H1 (cell line): ENCODE measurements at regions not wholly inside any gene's neighbourhood (a gene's known extent, or its start where the extent isn't known, plus 50 kb on each side); places are given as distances from the start of the nearest gene placed in this dataset.

Source experiments
- CBX5 ChIP-seq: fragments of 300-800, 300-1000 bp; sonication (generic); IDR thresholded peaks from 2 replicates; pipeline ENCODE4 v1.7.1; 2016; ENCODE audit warnings: antibody characterized with exemption, low read length, low read depth
- CTCF ChIP-seq, 3 experiments: IDR thresholded peaks; 1 replicate in 2 of 3; 2 replicates in 1 of 3; pipeline versions ENCODE4 v1.5.1 to v1.6.1; 2011; ENCODE audit warnings: low read length in 3 of 3, mild to moderate bottlenecking in 3 of 3, inconsistent platforms in 2 of 3, low read depth in 1 of 3, moderate library complexity in 1 of 3; ENCODE audit not compliant: insufficient read depth in 1 of 3; ENCODE audit errors: control extremely low read depth in 1 of 3
- EP300 ChIP-seq, 2 experiments: IDR thresholded peaks; 1 replicate in 1 of 2; 2 replicates in 1 of 2; pipeline ENCODE4 v1.6.1; 2011 to 2012; ENCODE audit warnings: low read depth in 2 of 2, low read length in 2 of 2, mild to moderate bottlenecking in 2 of 2, borderline replicate concordance in 1 of 2, inconsistent platforms in 1 of 2, moderate library complexity in 1 of 2
- HDAC6 ChIP-seq: IDR thresholded peaks from one replicate; pipeline ENCODE4 v1.7.1; 2012; ENCODE audit warnings: low read depth, mild to moderate bottlenecking, inconsistent platforms, low read length, moderate library complexity
- NRF1 ChIP-seq: IDR thresholded peaks from 2 replicates; pipeline ENCODE4 v1.6.1; 2011; ENCODE audit warnings: mild to moderate bottlenecking, low read depth, low read length, improper control_type of control experiment
- RAD21 ChIP-seq, 2 experiments: IDR thresholded peaks in 1 of 2; conservative IDR thresholded peaks in 1 of 2; 2 replicates each; pipeline ENCODE4 v1.6.1; 2011; ENCODE audit warnings: low read depth in 2 of 2, low read length in 2 of 2, improper control_type of control experiment in 1 of 2, inconsistent platforms in 1 of 2, mild to moderate bottlenecking in 1 of 2, moderate library complexity in 1 of 2
- TAF1 ChIP-seq: IDR thresholded peaks from 2 replicates; pipeline ENCODE4 v1.6.1; 2011; ENCODE audit warnings: mild to moderate bottlenecking, low read depth, low read length
- YY1 ChIP-seq: IDR thresholded peaks from 2 replicates; pipeline ENCODE4 v1.6.1; 2011; ENCODE audit warnings: low read depth, mild to moderate bottlenecking, low read length

- no peak for TF ChIP-seq NRF1
- no peak for TF ChIP-seq CTCF (IDR thresholded peaks at IDR 0.05; ENCODE audit: control extremely low read depth in 1 of 3, insufficient read depth in 1 of 3, low read depth in 1 of 3, low read length in 3 of 3)
- no peak for TF ChIP-seq CBX5
- no peak for TF ChIP-seq RAD21 (IDR thresholded peaks at IDR 0.05 in 1 of 2, conservative IDR thresholded peaks at IDR 0.05 in 1 of 2; ENCODE audit: low read depth in 2 of 2, low read length in 2 of 2)
- no peak for TF ChIP-seq EP300 (IDR thresholded peaks at IDR 0.05; ENCODE audit: borderline replicate concordance in 1 of 2, low read depth in 2 of 2, low read length in 2 of 2)
- TF ChIP-seq YY1: no peak
- TF ChIP-seq TAF1: no peak
- TF ChIP-seq HDAC6: no peak
Observed at GRCh38 chrX:77342004-77342403, 105.2 kb upstream of the FGF16 start.
